Activated B cell treated with CpG ODN at 0.5 μM for 24 hours (primary cell): ENCODE measurements at regions not wholly inside any gene's neighbourhood (a gene's known extent, or its start where the extent isn't known, plus 50 kb on each side); places are given as distances from the start of the nearest gene placed in this dataset.
"Not testable (repeated sequence)": the region's sequence is repeated elsewhere in the genome, so short reads cannot be mapped to it uniquely, and the experiment has no call there.

ENCODE experiments used
- ATAC-seq: fragments of 200-7000 bp; cut with Tn5 transposase; one replicate; pipeline ENCODE4 v1.10.0; 2021; ENCODE audit warnings: low read depth, mild to moderate bottlenecking, moderate library complexity
- CTCF ChIA-PET: fragments of 350-600 bp; sonication (Branson Sonifier 250); formaldehyde crosslinking; loops from one replicate; lab custom pipeline; 2021; ENCODE audit warnings: antibody characterized with exemption; lab: Charles Lee
- POLR2A ChIA-PET: fragments of 350-600 bp; sonication (Branson Sonifier 250); formaldehyde crosslinking; loops from one replicate; lab custom pipeline; 2021; ENCODE audit warnings: antibody characterized with exemption; lab: Charles Lee
- DNase-seq: peaks from one replicate; pipeline ENCODE4 v3.0.0; 2022
- H3K27ac Mint-ChIP-seq: one replicate; pipeline ENCODE4 v1.8.0; 2020; ENCODE audit warnings: mixed read lengths
- H3K27me3 Mint-ChIP-seq: one replicate; pipeline ENCODE4 v1.8.0; 2021; ENCODE audit warnings: mixed read lengths
- H3K36me3 Mint-ChIP-seq: one replicate; pipeline ENCODE4 v1.8.0; 2021; ENCODE audit warnings: low read depth, mixed read lengths
- H3K4me1 Mint-ChIP-seq: one replicate; pipeline ENCODE4 v1.8.0; 2021; ENCODE audit warnings: mixed read lengths
- H3K4me3 Mint-ChIP-seq: one replicate; pipeline ENCODE4 v1.8.0; 2020; ENCODE audit warnings: mild to moderate bottlenecking, mixed read lengths
- H3K9me3 Mint-ChIP-seq: one replicate; pipeline ENCODE4 v1.8.0; 2020; ENCODE audit warnings: mixed read lengths
- intact Hi-C: fragments of 100-400 bp; cut with micrococcal nuclease; formaldehyde crosslinking; loops from one replicate; pipeline ENCODE4 v1.15.1; 2024
- TF ChIP-seq, protein P1 (sequence below): fragments of 200-600 bp; IDR thresholded peaks from one replicate; pipeline ENCODE4 v1.8.0; 2022; ENCODE audit warnings: antibody characterized with exemption, mild to moderate bottlenecking

DNA sequence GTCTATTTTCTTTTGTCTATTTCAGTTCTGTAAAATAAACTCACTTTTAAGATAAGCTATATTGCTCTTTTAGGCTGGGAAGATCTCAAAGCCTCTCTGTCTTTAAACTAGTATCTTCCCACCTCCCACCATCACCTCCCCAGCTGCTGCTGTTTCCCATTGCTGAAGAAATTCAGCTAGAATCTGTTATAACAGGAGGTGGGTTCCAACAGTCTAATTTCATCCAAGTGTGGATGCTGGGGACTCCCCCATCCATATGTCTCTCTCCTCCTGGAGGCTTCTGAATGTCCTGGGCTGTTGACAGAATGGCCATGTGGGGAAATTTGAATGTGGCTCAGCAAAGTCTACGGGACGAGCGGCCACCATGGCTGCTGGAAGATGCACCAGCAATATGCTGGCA, 301.0 kb downstream of the RASEF start:
- Mint-ChIP-seq H3K27ac (no peak overlapping the region), H3K36me3 (no peaks in the 10 kb centered on the region), H3K9me3 (no peaks in the 10 kb centered on the region), H3K4me1 (no peaks in the 10 kb centered on the region), H3K27me3 (no peaks in the 10 kb centered on the region), H3K4me3 (no peak overlapping the region)
- CTCF ChIA-PET = no interaction called here
- POLR2A ChIA-PET = no interaction called here
- intact Hi-C loops = no loop called here
- ATAC-seq (no peak), DNase-seq (no peak)
- TF ChIP-seq, protein P1, sequence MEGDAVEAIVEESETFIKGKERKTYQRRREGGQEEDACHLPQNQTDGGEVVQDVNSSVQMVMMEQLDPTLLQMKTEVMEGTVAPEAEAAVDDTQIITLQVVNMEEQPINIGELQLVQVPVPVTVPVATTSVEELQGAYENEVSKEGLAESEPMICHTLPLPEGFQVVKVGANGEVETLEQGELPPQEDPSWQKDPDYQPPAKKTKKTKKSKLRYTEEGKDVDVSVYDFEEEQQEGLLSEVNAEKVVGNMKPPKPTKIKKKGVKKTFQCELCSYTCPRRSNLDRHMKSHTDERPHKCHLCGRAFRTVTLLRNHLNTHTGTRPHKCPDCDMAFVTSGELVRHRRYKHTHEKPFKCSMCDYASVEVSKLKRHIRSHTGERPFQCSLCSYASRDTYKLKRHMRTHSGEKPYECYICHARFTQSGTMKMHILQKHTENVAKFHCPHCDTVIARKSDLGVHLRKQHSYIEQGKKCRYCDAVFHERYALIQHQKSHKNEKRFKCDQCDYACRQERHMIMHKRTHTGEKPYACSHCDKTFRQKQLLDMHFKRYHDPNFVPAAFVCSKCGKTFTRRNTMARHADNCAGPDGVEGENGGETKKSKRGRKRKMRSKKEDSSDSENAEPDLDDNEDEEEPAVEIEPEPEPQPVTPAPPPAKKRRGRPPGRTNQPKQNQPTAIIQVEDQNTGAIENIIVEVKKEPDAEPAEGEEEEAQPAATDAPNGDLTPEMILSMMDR = no peak

DNA sequence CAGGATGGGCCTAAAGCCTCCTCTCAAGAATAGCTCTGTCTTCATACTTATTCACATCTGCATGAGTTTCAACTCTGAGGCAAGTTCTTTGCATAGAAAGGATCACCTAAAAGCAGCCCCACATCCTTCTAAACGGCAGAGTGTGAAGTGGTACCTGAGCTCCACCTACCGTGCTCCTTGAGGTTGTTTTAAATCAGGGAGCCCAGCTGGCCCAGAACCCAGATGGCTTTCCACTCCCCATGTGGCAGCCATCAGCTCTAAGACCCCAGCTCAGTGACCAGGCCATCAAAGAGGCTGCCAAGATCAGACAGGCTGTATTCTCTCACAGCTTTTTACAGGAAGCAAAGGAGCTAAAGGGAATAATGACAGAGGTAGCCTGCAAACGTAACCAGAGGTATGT, 299.3 kb downstream of the RASEF start:
- Mint-ChIP-seq H3K36me3 (no peaks in the 10 kb centered on the region), H3K27ac (no peak overlapping the region), H3K4me1 (no peaks in the 10 kb centered on the region), H3K27me3 (no peaks in the 10 kb centered on the region), H3K9me3 (peaks cover 4% of the 10 kb centered on the region), H3K4me3 (no peak overlapping the region)
- ChIA-PET CTCF (no interaction called here), POLR2A (no interaction called here)
- intact Hi-C loops = no loop called here
- DNase-seq (no peak), ATAC-seq (no peak)
- TF ChIP-seq, protein P1 = no peak

DNA sequence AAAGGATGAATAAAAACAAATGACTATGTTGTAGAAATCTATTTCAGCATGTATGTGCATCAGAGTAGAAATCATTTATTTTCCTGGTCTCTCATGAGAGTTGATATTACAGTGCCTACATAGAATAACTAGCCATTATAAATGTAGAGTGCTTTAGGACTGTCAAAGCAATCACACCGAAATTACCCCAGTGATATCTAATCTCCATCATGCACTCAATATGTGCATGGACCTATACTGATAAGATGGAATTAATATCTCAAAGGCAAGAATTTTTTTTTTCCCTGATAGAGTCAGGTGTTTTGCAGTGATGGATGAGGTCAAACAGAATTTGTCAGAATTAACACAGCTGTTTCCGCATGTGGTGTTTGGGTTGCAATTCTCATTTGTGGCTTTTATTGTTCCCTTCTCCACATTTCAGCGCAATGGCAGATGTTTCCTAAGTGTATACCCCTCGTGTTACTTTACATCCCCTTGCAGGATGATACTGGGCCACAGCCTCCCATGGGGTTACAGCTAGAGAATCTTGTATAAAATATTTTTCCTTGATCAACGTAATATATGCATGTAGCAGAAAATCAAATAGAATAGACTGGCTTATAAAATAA, 298.8 kb downstream of the RASEF start:
- intact Hi-C loops = no loop called here
- H3K4me3 Mint-ChIP-seq = no peak overlapping the region
- H3K4me1 Mint-ChIP-seq = no peaks in the 10 kb centered on the region
- peaks cover 4% of the 10 kb centered on the region for H3K9me3 Mint-ChIP-seq
- ATAC-seq = no peak
- no peaks in the 10 kb centered on the region for H3K36me3 Mint-ChIP-seq
- DNase-seq = no peak
- CTCF ChIA-PET = no interaction called here
- TF ChIP-seq, protein P1 = no peak
- POLR2A ChIA-PET = no interaction called here
- H3K27me3 Mint-ChIP-seq = no peaks in the 10 kb centered on the region
- H3K27ac Mint-ChIP-seq = no peak overlapping the region

DNA sequence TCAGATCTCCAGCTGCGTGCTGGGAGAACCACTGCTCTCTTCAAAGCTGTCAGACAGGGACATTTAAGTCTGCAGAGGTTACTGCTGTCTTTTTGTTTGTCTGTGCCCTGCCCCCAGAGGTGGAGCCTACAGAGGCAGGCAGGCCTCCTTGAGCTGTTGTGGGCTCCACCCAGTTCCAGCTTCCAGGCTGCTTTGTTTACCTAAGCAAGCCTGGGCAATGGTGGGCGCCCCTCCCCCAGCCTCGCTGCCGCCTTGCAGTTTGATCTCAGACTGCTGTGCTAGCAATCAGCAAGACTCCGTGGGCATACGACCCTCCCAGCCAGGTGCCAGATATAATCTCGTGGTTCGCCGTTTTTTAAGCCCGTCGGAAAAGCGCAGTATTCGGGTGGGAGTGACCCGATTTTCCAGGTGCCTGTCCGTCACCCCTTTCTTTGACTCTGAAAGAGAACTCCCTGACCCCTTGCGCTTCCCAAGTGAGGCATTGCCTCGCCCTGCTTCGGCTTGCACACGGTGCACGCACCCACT, 288.2 kb downstream of the RASEF start:
- not testable (repeated sequence) for H3K4me3 Mint-ChIP-seq

DNA sequence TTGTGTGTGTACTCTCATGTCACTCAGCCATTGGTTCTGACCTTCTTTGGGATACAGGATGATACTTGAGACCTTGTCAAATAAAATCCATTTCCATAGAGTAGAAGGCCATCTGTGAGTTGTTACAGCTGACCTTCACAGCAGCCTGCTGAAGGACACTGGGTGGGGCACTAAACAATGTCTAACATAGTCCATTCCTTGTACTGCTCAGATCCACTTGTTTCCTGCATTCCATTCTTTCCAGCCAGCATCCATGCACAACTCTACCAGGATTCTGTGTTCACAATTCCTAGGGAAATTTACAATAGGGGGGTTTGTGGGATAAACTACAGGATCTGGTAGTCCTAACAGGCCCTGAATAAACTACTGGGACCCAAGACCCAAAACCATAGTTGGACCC, 286.4 kb downstream of the RASEF start:
- TF ChIP-seq, protein P1 = no peak
- Mint-ChIP-seq H3K27ac (no peak overlapping the region), H3K9me3 (peaks cover 2% of the 10 kb centered on the region), H3K4me1 (no peaks in the 10 kb centered on the region), H3K27me3 (no peaks in the 10 kb centered on the region), H3K36me3 (no peaks in the 10 kb centered on the region), H3K4me3 (no peak overlapping the region)
- intact Hi-C loops = no loop called here
- ChIA-PET CTCF (no interaction called here), POLR2A (no interaction called here)
- DNase-seq (no peak), ATAC-seq (no peak)

More for the DNA sequence above, 288.2 kb downstream of the RASEF start:
- POLR2A ChIA-PET, H3K27me3 Mint-ChIP-seq, ATAC-seq, H3K9me3 Mint-ChIP-seq, H3K4me1 Mint-ChIP-seq, intact Hi-C loops, CTCF ChIA-PET, H3K36me3 Mint-ChIP-seq, DNase-seq, H3K27ac Mint-ChIP-seq: not testable (repeated sequence)

DNA sequence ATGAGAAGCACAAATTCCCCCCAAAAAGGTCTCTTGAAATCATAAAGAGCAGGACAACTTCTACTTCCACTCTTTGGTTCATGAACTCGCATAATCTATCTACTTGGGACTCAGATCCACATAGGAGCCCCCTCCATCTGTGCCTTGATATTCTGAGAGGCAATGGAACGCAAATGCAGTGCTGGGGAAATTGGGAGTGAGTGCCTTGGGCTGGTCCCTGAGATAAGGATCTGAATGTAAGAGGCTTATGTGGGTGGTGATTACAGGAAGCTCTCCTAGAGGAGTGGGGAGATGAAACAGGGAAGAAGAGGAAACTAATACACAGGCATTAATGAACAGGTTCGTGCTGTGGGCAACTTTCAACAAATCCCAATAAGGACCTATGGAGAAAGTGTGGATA, 285.6 kb downstream of the RASEF start:
- Mint-ChIP-seq H3K36me3 (no peaks in the 10 kb centered on the region), H3K27me3 (no peaks in the 10 kb centered on the region), H3K4me3 (no peak overlapping the region), H3K9me3 (peaks cover 2% of the 10 kb centered on the region), H3K27ac (no peak overlapping the region), H3K4me1 (no peaks in the 10 kb centered on the region)
- DNase-seq = no peak
- intact Hi-C loops = no loop called here
- ChIA-PET POLR2A (no interaction called here), CTCF (no interaction called here)
- ATAC-seq = no peak
- TF ChIP-seq, protein P1 = no peak

DNA sequence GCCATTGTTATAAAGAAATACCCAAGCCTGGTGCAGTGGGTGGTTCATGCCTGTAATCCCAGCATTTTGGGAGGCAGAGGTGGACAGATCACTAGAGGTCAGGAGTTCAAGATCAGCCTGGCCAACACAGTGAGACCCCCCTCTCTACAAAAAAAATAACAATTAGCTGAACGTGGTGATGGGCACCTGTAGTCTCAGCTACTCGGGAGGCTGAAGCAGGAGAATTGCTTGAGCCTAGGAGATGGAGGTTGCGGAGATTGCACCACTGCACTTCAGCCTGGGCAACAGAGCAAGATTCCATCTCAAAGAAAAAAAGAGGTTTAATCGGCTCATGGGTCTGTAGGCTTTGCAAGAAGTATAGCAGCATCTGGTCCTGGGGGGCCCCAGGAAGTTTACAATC, 284.0 kb downstream of the RASEF start:
- H3K27me3 Mint-ChIP-seq, H3K9me3 Mint-ChIP-seq, H3K27ac Mint-ChIP-seq, H3K36me3 Mint-ChIP-seq, ATAC-seq, POLR2A ChIA-PET, intact Hi-C loops, H3K4me1 Mint-ChIP-seq, CTCF ChIA-PET, H3K4me3 Mint-ChIP-seq, DNase-seq: not testable (repeated sequence)
